Omental fat pad (tissue), 3 donors: ENCODE measurements at regions not wholly inside any gene's neighbourhood (a gene's known extent, or its start where the extent isn't known, plus 50 kb on each side); places are given as distances from the start of the nearest gene placed in this dataset.

Experiments used
- ATAC-seq: fragments of 150-250 bp; one replicate; pipeline ENCODE4 v1.9.1; 2016; ENCODE audit warnings: mild to moderate bottlenecking, moderate library complexity; ENCODE audit not compliant: low FRiP score
- DNase-seq: peaks from one replicate; pipeline ENCODE4 v3.0.0-alpha.2; 2019; ENCODE audit warnings: low spot score
- TF ChIP-seq, protein P1 (sequence below), 3 donors: fragments of 450-650 bp; IDR thresholded peaks; one replicate each; pipeline ENCODE4 v1.5.1; 2016 to 2017; ENCODE audit warnings: antibody characterized with exemption in 3 of 3, mild to moderate bottlenecking in 3 of 3, moderate library complexity in 2 of 3

DNA sequence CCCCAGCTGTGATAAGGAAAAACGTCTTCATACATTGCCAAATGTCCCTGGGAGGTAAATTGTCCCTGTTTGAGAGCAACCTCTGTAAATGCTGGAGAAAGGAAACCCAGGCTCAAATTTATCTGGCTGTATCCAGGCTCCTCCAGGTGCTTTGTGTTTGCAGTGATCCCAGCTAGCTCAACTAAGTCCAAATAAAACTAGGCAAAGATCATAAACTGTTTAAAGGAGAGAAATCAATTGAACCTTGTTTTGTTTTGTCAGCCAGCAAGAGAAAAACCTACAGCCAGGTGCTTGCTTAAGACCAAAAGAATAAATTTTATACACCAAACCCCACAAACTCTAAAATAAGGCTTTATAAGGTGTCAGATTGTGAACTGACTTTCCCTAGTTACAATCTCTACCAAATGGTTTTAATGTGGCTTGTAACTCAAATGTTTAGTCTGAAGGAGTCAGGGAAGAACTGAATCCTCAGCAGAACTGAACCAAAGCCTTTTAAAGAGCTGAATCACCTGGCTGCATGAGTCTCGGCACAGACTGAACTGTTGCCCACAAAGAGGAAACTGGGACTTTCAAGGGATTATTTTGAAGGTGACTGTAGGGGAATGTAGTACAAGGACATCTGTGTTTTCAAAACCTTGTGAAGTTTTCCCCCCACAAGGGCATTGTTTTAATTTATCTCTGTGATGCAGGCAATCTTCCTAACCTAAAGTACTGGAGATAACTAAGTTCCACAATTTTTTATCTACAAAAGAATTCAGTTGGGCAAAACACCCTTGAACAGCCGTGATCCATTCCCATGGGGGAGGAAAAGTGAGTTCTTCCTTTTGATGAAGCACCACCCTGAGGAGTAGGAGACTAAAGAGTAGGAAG, 201.7 kb upstream of the TARS1 start:
- TF ChIP-seq, protein P1, sequence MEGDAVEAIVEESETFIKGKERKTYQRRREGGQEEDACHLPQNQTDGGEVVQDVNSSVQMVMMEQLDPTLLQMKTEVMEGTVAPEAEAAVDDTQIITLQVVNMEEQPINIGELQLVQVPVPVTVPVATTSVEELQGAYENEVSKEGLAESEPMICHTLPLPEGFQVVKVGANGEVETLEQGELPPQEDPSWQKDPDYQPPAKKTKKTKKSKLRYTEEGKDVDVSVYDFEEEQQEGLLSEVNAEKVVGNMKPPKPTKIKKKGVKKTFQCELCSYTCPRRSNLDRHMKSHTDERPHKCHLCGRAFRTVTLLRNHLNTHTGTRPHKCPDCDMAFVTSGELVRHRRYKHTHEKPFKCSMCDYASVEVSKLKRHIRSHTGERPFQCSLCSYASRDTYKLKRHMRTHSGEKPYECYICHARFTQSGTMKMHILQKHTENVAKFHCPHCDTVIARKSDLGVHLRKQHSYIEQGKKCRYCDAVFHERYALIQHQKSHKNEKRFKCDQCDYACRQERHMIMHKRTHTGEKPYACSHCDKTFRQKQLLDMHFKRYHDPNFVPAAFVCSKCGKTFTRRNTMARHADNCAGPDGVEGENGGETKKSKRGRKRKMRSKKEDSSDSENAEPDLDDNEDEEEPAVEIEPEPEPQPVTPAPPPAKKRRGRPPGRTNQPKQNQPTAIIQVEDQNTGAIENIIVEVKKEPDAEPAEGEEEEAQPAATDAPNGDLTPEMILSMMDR (IDR thresholded peaks at IDR 0.05): no peak
- DNase-seq (no peak), ATAC-seq (no peak)

GRCh38 chr5:33240558-33240957, 200.2 kb upstream of the TARS1 start:
- no peak for DNase-seq
- ATAC-seq: no peak
- TF ChIP-seq, protein P1 (IDR thresholded peaks at IDR 0.05): no peak

GRCh38 chr5:33241802-33242201, 199.0 kb upstream of the TARS1 start:
- ATAC-seq (no peak), DNase-seq (no peak)
- TF ChIP-seq, protein P1 (IDR thresholded peaks at IDR 0.05): no peak

- TF ChIP-seq, protein P1 (IDR thresholded peaks at IDR 0.05): no peak
- ATAC-seq: no peak
Measured at GRCh38 chr5:33242277-33242676, 198.5 kb upstream of the TARS1 start.

GRCh38 chr5:33244441-33245150, 196.2 kb upstream of the TARS1 start:
- ATAC-seq (no peak), DNase-seq (no peak)
- TF ChIP-seq, protein P1 (IDR thresholded peaks at IDR 0.05): no peak

More at GRCh38 chr5:33242277-33242676, 198.5 kb upstream of the TARS1 start:
- no peak for DNase-seq

DNA sequence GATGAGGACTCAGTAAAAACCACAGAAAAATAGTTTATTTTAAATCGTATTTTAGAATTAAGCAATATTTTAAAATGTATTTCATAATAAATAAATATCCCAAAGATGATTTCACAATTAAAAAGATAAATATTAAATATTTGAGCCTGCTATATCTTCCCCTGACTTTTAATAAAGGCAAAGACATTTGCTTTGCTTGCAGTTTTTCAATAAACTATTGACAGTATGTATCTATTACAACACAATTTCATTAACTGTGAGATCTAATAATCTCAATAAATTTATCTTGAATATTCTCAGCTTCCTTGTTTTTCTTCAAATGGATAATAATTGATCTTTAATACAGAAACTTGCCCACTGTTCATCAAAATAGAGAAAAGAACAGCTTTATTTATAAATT, 186.2 kb upstream of the TARS1 start:
- TF ChIP-seq, protein P1 (IDR thresholded peaks at IDR 0.05): no peak
- no peak for DNase-seq
- no peak for ATAC-seq
